Erythroblast (primary cell): ENCODE measurements at regions not wholly inside any gene's neighbourhood (a gene's known extent, or its start where the extent isn't known, plus 50 kb on each side); places are given as distances from the start of the nearest gene placed in this dataset.

Experiments used
- GATA1 ChIP-seq: IDR thresholded peaks from 2 replicates; pipeline ENCODE4 v1.6.1; 2011; ENCODE audit warnings: low read depth, mild to moderate bottlenecking, control low read depth, low read length, moderate library complexity
- POLR2A ChIP-seq: IDR thresholded peaks from 2 replicates; pipeline ENCODE4 v1.6.1; 2011; ENCODE audit warnings: mild to moderate bottlenecking, low read length

DNA sequence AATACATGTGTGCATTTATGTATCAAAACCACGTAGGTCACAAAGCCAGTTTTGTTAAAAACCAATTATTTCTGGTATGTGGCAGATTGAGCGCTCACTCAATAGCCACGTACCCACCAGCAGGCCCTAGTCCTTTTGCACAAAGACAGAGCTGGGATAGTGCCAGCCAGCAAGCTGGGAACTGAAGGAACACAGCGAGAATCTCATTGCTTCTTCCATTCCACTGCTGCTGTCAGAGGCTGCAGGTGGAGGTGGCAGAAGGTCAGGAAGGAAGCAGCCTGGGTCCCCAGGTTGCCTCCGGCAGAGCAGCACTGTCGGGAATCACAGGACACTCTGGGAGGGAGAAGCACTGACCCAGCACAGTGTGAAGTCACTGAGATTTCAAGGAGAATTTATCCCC, 385.5 kb upstream of the PFKP start:
- TF ChIP-seq POLR2A (no peak), GATA1 (no peak)
